Fibroblast of lung (primary cell): ENCODE measurements at regions not wholly inside any gene's neighbourhood (a gene's known extent, or its start where the extent isn't known, plus 50 kb on each side); places are given as distances from the start of the nearest gene placed in this dataset.

Experiments used
- EZH2 ChIP-seq: IDR thresholded peaks from 2 replicates; pipeline ENCODE4 v1.5.1; 2012; ENCODE audit warnings: low read length, control low read depth, mild to moderate bottlenecking; ENCODE audit errors: missing control alignments
- TF ChIP-seq, protein P1 (sequence below), 2 donors: IDR thresholded peaks in 1 of 2; conservative IDR thresholded peaks in 1 of 2; 1 replicate in 1 of 2; 2 replicates in 1 of 2; pipeline ENCODE4 v1.5.1; 2011 to 2012; ENCODE audit warnings: low read length in 2 of 2, control low read depth in 1 of 2, inconsistent platforms in 1 of 2, low read depth in 1 of 2, mild to moderate bottlenecking in 1 of 2

DNA sequence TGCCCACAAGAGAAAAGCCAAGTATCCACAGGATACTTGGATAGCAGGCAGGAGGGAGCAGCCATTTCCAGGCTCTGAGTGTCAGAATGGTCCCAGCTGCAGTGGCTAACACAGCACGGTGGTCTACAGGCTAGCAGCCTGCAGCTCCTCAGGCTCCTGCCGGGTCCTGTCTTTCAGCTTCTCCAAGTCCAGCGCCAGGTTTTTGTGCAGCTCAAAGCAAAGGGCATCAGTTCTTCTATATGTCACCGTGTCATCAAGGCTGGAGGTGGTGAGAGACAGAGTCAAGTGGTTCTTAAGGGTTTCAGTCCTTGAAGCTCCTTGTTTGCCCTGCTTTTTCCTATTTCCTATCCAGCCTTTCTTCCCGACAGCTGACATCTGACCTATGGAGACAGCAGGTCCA lies 188.6 kb downstream of the NUFIP1 start:
- TF ChIP-seq, protein P1, sequence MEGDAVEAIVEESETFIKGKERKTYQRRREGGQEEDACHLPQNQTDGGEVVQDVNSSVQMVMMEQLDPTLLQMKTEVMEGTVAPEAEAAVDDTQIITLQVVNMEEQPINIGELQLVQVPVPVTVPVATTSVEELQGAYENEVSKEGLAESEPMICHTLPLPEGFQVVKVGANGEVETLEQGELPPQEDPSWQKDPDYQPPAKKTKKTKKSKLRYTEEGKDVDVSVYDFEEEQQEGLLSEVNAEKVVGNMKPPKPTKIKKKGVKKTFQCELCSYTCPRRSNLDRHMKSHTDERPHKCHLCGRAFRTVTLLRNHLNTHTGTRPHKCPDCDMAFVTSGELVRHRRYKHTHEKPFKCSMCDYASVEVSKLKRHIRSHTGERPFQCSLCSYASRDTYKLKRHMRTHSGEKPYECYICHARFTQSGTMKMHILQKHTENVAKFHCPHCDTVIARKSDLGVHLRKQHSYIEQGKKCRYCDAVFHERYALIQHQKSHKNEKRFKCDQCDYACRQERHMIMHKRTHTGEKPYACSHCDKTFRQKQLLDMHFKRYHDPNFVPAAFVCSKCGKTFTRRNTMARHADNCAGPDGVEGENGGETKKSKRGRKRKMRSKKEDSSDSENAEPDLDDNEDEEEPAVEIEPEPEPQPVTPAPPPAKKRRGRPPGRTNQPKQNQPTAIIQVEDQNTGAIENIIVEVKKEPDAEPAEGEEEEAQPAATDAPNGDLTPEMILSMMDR (conservative IDR thresholded peaks at IDR 0.05 in 1 of 2, IDR thresholded peaks at IDR 0.05 in 1 of 2; ENCODE audit: low read depth in 1 of 2, low read length in 2 of 2), result no peak
- no peak for TF ChIP-seq EZH2
